ENCODE measurements at regions not wholly inside any gene's neighbourhood (a gene's known extent, or its start where the extent isn't known, plus 50 kb on each side); places are given as distances from the start of the nearest gene placed in this dataset.

DNA sequence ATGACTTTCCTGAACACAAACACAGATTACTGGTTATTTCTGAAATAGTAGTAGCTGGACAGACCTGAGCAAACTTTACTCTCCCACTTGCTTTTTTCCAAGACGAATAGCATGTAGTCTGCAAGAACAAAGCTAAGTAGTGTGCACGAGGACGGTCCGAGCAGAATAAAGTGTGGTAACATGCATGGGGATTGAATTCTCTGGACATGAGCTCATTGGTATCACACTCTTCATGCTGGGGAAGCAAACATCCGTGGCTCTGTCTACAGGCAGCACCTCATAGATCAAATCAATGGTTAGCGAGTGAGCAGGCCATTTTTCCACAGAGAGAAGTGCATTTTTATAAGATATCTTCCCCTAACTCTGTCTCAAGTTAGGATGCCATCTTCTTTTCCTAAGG is 164.8 kb upstream of the STK17B start:
- intact Hi-C loops (cut with micrococcal nuclease), result no loop called here
- ATAC-seq (no peak), DNase-seq (no peak)

DNA sequence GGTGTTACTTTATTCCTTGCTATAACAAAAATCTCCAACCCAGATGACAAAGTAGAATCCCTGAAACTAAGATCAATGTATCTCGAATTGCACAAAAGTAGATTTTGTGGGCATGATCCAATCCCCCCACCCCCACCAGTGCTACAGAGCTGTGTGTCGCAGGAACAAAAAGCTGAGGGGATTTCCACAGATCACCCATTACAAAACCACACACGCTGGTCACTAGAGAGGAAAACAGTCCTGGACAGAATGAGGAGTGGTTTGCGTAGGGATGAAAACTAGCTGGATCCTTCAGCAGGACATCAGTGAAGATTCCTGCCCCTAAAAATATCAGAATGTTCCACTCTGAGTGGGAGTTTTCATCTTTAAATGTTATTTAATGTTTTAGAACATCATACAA is 165.3 kb upstream of the STK17B start:
- ATAC-seq (no peak), DNase-seq (no peak)
- intact Hi-C loops (cut with micrococcal nuclease), result no loop called here

DNA sequence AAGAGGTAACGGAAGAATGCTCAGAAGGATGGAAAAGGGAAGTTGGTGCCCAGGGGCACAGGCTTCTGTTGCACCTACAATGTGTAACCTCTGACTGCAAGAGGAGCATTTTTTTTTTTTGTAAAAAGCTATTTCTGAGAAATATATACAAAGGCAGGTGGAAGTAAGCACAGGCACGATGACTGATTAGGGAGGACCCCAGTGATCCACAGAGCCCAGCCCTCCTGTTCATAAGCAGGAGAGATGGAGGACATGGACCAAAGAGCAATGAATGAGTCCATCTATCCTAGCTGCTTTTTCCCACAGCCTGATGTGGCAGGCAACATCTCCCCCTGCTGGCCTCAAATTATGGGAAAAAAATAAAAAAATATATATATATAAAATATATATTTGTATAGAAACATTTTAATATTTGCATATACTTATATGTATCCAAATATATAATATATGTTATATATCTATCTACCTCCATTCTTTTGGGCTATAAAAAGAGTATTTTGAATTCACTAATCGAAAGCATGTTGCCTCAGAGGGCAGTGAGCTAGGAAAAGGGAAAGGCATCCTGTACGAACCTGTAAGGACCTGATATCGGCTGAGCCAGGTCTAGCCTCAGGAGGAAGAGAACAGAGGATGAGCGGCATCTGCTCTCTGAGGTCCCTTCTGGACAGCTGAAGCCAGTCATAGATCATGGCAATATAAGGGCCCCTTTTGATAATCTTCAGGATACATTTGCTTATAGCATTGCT is 166.0 kb upstream of the STK17B start:
- DNase-seq, result no peak
- intact Hi-C loops (cut with micrococcal nuclease), result no loop called here
- no peak for ATAC-seq

DNA sequence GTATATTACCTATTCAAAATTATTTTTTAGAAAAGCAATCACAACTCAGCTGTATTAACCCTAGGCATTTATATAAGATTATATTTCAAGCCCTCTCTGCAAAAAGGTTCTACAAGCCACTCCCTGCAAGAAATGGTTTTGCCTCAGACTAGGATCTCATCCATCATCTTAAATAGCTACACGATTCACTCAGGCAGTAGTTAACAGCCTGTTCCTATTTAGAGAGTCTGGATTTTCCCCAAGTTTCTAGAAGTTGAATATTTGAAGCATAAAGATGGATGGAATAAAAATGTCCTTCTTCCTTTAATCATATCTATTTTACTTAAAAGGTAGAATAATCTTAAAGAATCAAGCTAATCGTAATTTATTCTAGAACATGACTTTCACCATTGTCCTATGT is 167.1 kb upstream of the STK17B start:
- DNase-seq (no peak), ATAC-seq (no peak)
- intact Hi-C loops (cut with micrococcal nuclease), result no loop called here

DNA sequence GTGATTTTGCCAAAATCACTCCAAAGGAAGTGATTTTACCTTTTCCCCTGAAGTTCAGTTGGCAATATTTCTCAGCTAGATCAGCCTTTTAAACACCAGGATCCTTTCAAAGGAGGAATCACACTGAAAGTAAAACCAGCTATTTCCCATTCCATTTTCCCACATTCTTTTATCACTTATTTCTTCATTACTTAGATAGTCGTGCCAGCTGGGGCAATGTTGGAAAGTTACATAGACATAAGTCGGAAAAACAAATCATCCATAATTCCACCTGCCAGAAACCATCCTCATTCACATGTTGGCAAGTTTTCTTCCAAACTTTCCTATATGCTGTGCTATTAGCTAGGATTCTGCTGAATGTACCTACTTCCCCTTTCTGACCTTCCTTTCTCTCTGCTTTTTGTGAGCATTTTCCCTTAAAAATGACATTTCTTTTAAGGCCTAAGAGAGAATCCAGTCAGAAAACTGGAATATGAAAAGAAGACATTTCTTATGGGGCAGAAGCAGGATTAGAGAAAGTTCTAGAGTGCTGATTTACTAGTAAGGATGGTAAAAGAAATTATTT is 170.0 kb upstream of the STK17B start:
- DNase-seq (no peak), ATAC-seq (no peak)
- intact Hi-C loops (cut with micrococcal nuclease), result no loop called here

DNA sequence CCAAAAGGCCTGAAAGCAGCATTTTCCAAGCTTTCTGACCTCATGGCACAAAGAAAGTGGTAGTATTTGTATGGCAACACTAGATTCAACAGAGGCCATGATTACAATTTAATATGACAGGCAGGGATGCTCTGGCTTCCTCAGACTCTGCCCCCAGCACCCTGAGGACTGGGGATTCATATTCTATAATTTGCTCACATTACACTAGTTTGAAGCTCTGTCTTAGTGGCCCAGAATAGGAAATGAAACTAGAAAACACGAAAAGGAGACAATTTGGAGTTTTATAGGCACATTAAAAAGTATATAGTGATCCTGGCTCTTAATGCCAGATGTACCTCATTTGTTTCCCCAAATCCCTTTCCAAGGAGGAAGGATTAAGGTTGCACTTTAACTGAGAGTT is 173.0 kb upstream of the STK17B start:
- intact Hi-C loops (cut with micrococcal nuclease), result no loop called here
- DNase-seq (no peak), ATAC-seq (no peak)

DNA sequence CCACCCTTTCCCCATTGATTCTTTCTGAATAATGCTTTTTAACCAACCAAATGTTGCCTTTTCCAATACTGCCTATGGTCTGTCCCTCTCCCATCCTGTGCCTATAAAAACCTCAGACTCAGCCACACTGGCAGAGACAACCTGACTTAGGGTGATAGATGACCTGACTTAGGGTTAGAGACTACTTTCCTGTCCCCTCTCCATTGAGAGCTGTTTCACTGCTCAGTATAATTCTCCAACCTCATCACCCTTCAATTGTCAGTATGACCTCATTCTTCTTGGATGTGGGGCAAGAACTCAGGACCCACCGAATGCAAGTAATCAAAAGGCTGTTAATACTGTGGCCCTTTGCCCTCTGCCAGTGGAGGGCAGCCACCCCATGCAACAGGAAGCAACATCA is 182.3 kb upstream of the STK17B start:
- intact Hi-C loops (cut with micrococcal nuclease), result no loop called here

DNA sequence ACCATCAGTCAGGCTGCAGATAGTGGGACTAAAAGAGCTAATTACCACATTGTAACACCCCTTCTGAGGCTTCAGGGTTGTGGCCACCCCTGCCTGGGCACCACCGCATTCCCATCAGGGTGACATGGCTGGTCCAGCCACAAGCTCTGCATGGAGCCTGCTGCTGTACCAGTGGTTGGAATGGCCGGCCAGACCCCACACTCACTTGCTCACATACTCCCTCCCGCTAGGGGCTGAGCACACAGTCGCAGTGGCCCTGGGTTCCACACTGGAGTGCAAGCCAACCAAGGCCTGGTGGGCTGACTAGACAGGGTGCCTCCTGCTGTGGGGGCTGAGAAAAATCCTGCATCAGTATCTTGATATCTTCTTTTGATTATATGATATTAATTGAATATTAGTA is 182.8 kb upstream of the STK17B start:
- no peak for DNase-seq
- intact Hi-C loops (cut with micrococcal nuclease), result no loop called here
- no peak for ATAC-seq

More for the DNA sequence above, 182.3 kb upstream of the STK17B start:
- DNase-seq (no peak), ATAC-seq (no peak)

DNA sequence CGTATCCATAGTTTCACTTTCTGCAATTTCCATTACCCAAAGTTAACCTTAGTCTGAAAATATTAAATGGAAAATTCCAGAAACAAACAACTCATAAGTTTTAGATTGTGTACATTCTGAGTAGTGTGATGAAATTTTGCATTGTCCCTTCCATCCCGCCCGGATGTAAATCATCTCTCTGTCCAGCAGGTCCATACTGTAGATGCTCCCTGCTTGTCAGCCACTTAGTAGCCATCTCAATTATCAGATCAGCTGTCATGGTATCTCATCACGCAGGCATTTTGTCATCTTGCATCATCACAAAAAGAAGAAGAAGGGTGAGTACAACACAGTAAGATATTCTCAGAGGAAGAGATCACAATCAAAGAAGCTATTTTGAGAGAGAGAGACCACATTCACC is 185.0 kb upstream of the STK17B start:
- no peak for DNase-seq
- no peak for ATAC-seq
- intact Hi-C loops (cut with micrococcal nuclease), result no loop called here

DNA sequence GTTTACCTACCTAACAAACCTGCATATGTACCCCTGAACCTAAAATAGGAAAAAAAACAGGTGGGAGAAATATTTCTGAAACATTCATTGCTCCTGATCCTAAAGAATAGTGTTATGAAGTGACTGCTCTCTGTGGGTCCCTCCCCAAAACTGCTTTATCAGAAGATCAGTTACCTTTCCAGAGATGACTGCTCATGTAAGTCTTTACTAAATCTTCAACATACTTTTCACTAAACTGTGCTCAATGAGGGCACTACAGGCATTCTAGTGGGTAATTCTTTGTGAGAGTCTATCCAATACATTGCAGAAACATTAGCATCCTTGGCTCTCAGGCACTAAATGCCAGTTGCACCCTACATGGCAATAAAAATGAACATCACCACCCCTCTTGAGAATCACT is 189.3 kb upstream of the STK17B start:
- intact Hi-C loops (cut with micrococcal nuclease), result no loop called here
- ATAC-seq, result no peak
- no peak for DNase-seq

DNA sequence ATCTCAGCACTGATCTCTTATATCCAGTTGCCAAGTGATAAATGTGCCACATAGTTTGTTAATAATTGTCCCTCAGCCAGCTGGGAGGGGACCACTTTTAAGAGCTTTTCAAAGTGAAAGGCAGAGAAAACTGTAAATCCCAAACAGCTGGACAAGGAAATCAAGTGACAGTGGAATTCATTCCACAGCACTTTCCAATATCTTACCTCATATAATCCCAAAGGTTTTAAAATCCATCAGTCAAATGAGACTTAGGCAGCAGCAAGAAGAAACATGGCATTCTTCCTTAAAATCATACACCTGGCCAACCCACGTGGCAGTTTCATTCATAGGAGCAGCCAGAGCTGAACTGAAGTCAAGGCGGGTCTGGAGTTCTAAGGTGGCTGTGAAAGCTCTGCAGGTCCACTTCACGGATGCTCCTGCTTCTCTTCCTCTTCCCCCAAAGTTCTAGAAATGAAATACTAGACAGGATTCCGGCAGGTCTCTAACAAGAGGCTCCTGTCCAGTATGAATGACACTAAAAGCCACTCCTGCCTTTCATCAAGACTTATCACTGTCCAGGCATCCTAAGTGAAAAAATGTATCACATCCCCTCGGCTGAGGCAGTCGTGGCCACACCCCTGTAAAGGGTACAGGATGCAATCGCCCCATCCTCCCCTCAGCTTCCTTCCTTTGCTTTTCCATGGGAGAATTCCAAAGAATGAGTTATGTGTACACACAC is 190.4 kb upstream of the STK17B start:
- DNase-seq, result no peak
- intact Hi-C loops (cut with micrococcal nuclease), result no loop called here
- peak; percentile 64 for ATAC-seq

DNA sequence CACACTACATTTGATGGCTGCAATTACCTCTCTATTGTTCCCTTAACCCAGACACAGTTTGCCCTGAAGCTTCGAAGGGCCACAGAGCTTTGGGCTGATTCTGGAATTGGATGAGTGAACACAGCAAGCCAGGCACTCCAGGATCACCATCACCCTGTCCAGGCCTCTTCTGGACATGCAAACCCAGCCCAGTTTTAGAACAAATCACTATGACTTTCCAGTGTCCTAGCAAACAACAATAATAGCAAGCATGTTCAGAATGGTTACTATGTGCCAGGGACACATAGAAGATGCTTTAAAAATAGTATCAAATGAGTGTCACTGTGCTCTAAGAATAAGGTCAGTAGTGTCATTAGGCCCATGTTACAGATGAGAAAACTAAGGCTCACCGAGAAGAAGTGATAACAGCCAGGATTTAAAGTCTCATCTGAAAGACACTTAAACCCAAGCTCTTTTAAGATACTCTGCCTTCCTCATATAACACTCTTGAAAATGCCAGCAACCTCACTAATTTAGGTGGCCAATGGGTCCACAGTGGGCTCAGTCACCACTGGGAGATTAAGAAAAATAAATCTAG is 191.7 kb upstream of the STK17B start:
- intact Hi-C loops (cut with micrococcal nuclease), result no loop called here
- ATAC-seq (peak; percentile 89), DNase-seq (no peak)

DNA sequence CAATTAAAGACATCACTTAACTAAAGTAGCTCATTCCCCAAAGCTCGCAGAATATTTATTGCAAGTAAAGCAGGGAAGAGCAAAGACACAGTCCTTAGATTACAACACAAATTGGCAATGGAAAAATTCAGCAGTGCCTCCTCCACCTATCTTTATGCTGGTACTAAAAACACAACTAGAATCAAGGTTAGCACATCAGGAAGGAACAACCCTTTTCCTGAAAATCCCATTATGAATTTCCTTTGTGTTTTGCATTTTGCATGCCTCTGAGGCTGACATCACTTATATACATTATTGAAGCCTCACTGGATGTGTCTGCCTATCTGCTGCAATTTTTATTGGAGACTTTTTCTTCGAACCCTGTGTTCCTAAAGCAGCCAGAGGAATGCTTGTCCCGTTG is 193.8 kb upstream of the STK17B start:
- DNase-seq (no peak), ATAC-seq (no peak)
- intact Hi-C loops (cut with micrococcal nuclease), result no loop called here

DNA sequence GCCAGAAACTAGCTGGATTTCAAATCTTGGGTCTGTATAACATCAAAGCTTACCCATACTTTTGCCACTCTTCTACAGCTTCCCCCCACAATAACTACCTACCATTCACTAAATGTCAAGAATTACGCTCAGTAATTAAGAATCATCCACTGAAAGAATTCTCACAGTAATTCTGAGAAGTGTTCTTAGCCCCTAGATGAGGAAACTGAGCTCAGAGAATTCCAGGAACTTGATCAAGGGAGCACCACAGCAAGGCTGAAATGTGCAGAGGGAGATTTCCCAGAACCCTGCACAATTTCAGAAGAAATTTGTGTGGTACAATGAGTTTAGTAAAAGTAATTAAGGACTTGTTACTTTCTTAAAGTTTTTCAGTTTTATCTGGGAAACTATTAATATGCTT is 194.5 kb upstream of the STK17B start:
- intact Hi-C loops (cut with micrococcal nuclease), result no loop called here

DNA sequence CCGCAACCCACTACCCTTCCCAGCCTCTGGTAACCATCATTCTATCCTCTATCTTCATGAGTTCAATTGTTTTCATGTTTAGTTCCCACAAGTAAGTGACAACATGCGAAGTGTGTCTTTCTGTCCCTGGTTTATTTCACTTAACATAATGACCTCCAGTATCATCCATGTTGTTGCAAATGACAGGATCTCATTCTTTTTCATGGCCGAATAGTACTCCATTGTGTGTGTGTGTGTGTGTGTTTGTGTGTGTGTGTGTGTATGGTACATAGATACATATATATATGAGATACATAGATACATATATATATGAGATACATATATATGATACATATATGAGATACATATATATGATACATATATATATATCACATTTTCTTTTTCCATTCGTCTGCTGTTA is 196.3 kb upstream of the STK17B start:
- ATAC-seq (no peak), DNase-seq (no peak)
- intact Hi-C loops (cut with micrococcal nuclease), result no loop called here

More for the DNA sequence above, 194.5 kb upstream of the STK17B start:
- ATAC-seq (no peak), DNase-seq (no peak)

DNA sequence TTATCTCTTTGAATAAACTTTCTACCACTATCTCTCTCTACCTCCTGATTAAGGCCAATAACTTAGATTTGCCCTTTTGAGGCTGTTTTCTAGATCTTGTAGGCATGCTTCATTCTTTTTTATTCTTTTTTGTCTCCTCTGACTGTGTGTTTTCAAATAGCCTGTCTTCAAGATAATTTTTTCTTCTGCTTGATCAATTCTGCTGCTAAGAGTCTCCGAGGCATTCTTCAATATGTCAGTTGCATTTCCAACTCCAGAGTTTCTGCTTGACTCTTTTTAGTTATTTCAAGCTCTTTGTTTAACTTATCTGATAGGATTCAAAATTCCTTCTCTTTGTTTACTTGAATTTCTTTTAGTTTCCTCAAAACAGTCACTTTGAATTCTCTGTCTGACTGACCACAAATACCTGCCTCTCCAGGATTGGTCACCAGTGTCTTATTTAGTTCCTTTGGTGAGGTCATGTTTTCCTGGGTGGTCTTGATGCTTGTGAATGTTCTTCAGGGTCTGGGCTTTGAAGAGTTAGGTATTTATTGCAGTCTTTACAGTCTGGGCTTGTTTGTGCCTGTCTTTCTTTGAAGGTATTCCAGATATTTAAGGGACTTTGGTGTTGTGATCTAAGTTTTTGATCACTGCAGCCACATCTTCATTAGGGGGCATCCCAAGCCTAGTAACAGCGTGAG is 197.3 kb upstream of the STK17B start:
- DNase-seq (no peak), ATAC-seq (no peak)
- intact Hi-C loops (cut with micrococcal nuclease), result no loop called here

DNA sequence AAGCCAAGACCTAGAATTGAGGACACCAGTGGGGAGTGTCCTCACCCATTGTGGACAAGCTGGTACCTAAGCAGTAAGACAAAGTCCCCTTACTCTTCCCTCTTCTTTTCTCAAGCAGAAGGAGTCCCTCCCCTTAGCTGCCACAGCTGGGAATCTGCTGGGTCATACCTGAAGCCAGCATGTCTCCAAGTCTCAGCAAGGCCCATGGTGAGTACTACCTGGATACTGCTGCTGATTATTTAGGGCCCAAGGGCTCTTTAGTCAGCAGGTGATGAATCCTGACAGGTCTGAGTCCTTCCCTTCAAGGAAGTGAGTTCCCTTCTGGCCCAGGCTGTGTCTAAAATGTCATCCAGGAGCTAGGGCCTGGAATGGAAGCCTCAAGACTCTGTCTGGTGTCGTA is 198.6 kb upstream of the STK17B start:
- intact Hi-C loops (cut with micrococcal nuclease), result no loop called here
- no peak for ATAC-seq

DNA sequence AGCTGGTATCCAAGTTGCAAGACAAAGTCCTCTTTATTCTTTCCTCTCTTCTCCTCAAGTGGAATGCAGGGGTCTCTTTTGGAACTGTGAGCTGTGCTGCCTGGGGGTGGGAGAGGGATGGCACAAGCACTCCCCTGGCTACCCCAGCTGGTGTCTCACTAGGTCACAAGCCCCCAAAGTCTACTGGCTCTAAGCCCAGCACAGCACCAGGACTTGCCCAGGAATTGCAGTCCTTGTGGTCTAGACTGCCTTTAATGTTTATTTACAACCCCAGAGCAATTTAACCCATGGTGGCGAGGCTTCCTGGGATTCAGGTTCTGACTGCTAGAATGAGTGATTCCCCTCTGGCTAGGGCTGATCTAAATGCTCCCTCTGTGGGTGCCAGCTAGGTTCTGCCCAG is 199.0 kb upstream of the STK17B start:
- no peak for ATAC-seq
- no peak for DNase-seq
- intact Hi-C loops (cut with micrococcal nuclease), result no loop called here

More for the DNA sequence above, 198.6 kb upstream of the STK17B start:
- DNase-seq, result no peak

DNA sequence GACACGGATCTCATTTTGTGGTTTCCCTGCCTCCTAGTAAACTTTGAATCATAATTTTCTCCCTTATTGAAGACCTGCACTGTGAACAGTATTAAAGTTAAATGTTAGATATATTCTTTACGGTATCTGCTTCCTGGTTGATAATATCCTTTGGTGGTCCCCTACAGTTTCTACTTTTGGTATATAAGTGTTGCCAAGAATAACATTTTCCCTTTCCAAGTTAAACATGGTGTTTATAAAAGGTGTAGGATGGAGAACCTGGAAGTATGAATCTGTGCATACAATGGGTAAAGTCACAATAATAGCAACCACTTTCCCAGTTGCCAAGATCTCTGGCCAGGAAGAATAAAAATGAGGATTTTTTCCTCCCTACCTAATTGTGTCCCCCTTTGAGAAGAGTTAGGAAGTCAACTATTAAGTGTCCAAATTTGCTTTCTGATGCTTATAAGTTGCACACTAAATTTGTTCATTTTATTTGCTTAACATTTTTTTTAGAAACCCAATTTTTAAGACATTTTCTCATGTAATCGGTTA is 201.0 kb upstream of the STK17B start:
- intact Hi-C loops (cut with micrococcal nuclease), result no loop called here
- no peak for DNase-seq
- ATAC-seq, result peak; percentile 28
